SHP77 (cell line): ENCODE measurements at regions not wholly inside any gene's neighbourhood (a gene's known extent, or its start where the extent isn't known, plus 50 kb on each side); places are given as distances from the start of the nearest gene placed in this dataset.

Experiments
- DNase-seq, 2 experiments: peaks; one replicate each; lab custom pipeline; 2025; lab: John Stamatoyannopoulos, UW

DNA sequence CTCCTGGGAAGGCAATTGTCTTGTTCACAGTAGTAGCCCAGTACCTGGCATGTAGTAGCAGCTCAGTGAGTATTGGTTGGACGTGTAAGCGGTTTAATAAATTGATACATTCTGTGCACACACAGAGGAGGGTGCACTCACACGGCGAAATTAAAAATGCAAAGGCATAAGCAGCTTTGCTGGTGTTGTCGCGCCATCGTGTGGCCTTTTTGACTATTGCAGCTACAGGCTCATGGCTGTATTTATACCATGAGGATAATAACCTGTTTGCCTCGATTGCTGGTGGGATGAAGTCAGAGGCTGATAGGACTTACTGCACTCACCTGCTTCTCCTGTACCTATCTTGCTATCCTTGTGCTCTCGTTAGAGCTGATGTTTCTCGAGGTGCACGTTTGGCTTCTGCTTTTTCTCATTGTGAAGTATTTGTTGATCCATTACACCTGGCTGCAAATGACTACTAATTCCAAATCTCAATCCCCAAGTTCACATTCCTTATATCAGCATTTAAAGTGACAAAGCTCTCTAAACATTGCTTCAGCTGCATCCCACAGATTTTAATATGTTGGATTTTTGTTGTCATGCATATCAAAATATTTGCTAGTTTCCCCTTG, 61.5 kb downstream of the TBXT start:
- peak; percentile 75 to 80 for DNase-seq

GRCh38 chr6:166105341-166106075, 62.1 kb downstream of the TBXT start:
- DNase-seq, result no peak

GRCh38 chr6:166104872-166105271, 62.8 kb downstream of the TBXT start:
- DNase-seq, result no peak

GRCh38 chr6:166104107-166104506, 63.5 kb downstream of the TBXT start:
- no peak for DNase-seq

DNA sequence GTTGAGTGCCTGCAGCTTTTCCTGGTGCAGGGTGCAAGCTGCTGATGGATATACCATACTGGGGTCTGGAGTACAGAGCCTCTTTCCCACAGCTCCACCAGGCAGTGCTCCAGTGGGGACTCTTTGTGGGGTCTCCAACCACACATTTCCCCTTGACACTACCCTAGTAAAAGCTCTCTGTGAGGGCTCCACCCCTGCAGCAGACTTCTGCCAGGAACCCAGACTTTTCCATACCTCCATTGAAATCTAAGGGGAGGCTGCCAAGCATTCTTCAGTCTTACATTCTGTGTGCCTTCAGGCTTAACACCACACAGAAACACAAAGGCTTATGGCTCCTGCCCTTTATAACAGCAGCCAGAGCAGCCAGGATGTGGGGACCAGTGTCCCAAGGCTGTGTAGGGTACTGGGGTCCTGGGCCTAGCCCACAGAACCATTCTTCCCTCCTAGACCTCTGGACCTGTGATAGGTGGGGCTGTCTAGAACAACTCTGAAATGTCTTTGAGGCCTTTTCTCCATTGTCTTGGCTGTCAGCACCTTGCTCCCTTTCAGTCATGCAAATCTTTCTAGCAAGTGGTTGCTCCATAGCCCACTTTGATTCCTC, 65.7 kb downstream of the TBXT start:
- DNase-seq, result no peak

DNA sequence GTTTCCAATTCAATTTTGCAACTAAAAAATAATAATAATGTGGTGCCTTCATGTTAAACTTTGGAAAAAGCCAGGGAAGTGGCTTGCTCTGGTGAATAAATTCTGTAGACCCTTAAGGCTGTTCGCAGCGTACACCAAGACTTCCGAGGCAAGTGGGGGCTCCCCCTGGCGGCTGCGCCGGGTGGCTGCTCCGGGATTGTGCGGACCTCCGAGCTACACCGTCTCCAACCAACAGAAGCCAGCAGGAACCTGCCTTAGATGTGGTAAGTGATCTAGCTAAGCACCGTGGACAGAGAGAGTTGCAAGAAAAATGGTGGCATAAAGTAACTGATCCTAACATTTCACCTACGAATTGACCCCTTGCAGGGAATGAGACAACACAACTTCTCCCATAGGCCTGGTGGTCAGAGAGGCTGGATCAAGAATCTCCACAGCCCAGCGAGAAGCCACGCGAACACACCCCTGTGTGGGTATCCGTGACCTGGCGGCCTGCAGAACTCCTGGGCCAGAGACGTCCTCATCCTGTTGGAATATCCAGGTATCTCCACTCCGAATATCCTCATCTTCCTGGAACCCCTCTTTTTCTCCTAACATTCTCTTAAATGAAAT, 69.6 kb downstream of the TBXT start:
- DNase-seq, result peak; percentile 72 to 75

GRCh38 chr6:166087852-166088251, 79.8 kb downstream of the TBXT start:
- no peak for DNase-seq

DNA sequence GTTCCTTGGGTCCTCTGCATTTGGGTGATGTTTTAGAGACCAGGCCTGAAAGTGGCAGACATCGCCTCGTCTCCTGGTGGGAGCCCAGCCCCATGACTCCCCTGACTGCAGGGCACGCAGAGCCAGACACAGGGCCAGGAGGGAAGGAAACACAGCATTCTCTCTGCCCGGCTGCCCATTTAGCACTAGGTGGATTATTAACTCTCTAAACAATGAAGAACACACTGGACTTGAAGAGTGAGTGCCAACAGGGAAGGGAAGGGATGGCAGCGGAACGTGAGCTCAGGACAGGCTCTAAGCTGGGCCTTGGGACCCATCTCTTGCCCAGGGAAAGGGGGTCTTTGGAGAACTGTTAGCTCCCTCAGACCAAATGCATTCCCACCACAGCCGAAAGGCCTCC, 80.4 kb downstream of the TBXT start:
- no peak for DNase-seq

DNA sequence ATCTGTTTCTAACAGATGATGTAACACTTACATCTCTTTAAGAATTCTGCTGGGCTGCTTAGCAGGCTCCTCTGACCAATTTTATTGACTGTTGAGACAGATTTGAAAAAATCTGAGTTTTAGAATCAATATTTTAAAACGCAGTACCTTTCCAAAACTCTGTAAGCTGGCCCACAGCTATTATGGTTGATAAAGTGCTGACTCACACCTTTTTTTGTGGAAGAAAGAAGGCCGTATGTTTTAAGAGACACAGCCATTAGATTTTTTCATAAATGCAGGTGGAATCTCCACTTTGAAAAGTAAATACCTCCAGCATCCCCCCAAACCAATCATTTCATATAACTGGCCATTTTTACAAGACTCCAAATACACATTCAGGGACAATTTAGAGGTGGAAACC, 82.2 kb downstream of the TBXT start:
- no peak for DNase-seq

DNA sequence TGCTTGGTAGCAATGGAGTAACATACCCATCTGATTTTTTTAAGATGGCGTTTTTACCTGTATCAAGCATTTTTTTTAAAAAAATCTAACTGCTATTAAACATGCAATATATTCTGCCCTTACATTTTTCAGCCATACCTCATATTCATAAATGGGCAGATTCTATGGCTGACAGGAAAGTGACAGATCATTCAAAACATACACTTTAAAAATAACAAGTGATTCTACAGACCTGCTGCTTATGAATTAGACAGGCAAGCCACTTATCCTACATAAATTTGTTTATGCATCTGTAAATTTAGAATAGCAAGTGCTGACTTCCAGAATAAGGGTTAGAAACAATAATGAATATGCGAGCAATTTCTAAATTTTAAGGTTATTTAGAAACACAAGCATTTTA, 82.7 kb downstream of the TBXT start:
- no peak for DNase-seq

- no peak for DNase-seq
Observed at GRCh38 chr6:166079841-166080240, 87.8 kb downstream of the TBXT start.

DNA sequence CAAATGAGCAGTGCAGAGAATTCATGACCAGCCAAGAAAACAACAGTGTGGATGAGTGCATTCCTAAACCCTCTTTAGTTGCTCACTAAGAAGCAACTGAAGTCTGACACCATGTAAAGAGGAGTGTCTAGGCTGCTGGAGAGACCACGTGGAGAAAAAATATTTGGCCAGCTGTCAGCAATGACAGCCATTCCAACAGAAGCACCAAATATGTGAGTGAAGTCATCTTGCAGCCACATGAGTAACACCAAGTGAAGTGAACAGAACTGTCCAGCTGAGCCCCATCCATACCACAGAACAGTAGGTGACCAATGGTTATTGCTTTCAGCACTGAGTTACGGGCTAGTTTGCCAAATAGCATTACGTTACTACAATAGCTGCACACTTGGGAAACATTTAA, 89.4 kb downstream of the TBXT start:
- peak; percentile 72 to 88 for DNase-seq

DNA sequence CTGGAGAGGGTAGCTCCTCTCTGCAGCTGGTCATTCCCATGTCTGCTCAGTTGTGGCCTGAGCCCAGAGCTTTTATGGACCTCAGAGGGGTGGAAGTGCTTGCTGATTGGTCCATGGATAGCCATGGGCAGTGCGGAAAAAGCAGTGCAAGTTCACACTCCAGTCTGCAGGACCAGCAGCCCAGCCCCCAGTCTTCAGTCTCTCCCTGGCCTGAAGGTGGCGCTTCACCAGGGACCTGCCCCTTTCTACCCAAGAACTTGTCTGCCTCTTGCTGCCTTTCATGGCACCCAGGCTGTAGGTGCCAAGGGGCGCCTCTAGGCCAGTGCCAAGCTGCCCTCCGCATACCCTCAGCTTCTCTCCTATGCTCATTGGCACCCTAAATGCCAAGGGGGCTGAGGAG, 91.0 kb downstream of the TBXT start:
- peak in 1 of 2 experiments; percentile 49 for DNase-seq

- DNase-seq, result no peak
Observed at GRCh38 chr6:166075925-166076324, 91.7 kb downstream of the TBXT start.

DNA sequence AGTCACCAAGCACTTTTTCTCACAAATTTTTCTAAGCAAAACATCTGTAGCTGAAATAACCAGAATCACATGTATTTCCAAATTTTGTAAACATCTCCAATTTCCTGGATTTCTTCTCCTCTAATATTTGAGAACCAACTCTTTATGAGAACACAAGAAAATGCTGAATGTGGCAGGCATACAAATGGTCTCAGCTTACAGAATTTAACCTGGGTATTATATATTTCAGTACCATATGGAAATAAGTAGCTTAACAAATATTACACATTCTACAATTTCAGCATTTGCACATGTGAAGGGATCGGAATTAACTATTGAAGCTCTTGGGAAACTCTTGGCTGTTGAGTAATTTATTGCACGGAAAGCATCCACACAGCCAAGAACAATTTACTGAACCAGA, 92.5 kb downstream of the TBXT start:
- no peak for DNase-seq

- no peak for DNase-seq
Observed at GRCh38 chr6:166073082-166073481, 94.6 kb downstream of the TBXT start.

DNA sequence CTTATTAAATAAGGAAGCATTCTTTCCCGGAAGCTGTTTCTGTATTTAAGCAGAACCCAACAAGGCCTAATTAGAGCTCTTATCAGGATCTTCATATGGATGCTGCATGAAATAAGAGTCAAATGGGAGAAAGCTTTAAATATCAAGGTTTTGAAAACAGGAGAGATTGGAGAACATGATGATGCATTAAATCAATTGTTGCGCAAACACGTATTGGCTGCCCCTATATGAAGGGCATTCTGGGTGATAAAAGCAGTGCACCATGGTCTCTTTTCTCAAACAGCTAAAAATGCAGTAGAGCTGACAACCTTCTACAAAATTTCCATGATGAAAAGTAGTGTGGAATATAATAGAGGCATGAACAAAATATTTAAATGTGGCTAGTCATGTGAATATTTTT, 98.9 kb downstream of the TBXT start:
- no peak for DNase-seq

DNA sequence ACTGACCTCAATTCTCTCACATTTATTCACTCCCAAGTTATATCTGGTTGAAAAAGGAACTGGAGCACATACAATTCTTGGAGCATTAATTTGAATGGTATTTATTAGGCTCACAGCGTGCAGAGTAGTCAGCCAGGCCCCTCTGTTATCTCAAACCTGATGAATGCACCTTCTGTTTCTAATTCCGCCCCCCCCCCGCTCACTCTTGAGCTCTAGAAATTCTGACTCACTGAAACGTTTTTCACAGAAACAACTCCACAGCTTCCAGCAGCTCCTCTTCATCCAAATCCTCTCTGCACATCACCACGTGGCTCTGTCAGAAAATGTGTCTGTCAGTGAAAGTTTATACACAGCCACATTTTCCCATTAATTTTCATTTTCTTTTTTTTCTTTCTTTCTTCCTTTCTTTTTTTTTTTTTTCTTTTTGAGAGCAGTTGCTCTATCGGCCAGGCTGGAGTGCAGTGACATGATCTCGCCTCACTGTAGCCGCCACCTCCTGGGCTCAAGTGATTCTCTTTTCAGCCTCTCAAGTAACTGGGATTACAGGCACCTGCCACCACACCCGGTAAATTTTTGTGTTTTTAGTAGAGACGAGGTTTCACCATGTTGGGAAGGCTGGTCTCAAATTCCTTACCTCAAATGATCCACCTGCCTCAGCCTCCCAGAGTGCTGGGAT, 109.4 kb downstream of the TBXT start:
- no peak for DNase-seq

GRCh38 chr6:166057431-166057830, 110.2 kb downstream of the TBXT start:
- DNase-seq, result no peak

GRCh38 chr6:166056637-166057036, 111.0 kb downstream of the TBXT start:
- no peak for DNase-seq

DNA sequence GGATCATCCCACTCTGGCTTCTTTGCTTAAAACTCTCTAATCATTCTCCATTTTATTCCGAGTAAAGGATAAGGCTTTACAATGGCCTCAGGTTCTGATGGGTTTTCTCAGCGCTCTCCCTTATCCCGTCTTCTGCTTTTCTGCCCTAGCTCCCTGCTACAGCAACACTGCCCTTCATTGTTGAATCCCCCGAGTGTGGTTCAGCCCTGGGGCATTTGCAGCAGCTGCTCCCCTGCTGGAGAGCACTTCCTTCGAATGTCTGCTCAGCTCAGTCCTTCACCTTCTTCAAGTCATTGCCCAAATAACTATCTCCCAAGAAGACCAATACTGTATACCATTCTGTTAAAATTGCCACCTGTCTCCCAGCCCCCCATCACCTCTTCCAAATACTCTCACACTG, 111.8 kb downstream of the TBXT start:
- DNase-seq, result no peak

- no peak for DNase-seq
Observed at GRCh38 chr6:166052837-166053236, 114.8 kb downstream of the TBXT start.

DNA sequence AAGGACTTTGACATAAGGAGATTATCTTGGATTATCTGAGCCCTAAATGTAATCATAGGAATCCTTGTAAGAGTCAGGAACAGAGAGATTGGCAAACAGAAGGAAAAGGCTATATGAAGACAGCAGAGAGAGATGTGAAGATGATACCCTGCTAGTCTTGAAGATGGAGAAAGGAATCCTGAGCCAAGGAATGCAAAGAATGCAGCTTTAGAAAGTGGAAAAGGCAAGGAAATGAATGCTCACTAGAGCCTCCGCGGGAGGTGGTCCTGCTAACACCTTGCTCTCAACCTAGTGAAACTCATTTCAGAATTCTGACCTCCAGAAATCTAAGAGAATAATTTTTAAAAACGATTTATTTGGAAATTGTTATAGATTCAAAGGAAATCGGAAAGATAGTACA, 117.1 kb downstream of the TBXT start:
- DNase-seq, result no peak
